ENCODE measurements at regions not wholly inside any gene's neighbourhood (a gene's known extent, or its start where the extent isn't known, plus 50 kb on each side); places are given as distances from the start of the nearest gene placed in this dataset.

GRCh38 chr3:5057272-5057671, 64.8 kb upstream of the ARL8B start:
- TF ChIP-seq CTCF (IDR thresholded peaks at IDR 0.05): no peak
- TF ChIP-seq POLR2AphosphoS5 (IDR thresholded peaks at IDR 0.05): no peak
- intact Hi-C loops (cut with DNase I; ENCODE audit: low total_unique reads): no loop called here
- H3K4me1 ChIP-seq: no peaks in the 10 kb centered on the region
- DNase-seq (ENCODE audit: low spot score in 2 of 2): no peak
- no peak overlapping the region for H3K4me3 ChIP-seq
- H3K36me3 ChIP-seq: no peaks in the 10 kb centered on the region
- H3K27ac ChIP-seq: no peak overlapping the region
- no peaks in the 10 kb centered on the region for H3K27me3 ChIP-seq
- H3K9me3 ChIP-seq: no peaks in the 10 kb centered on the region

GRCh38 chr3:5057857-5058324, 64.2 kb upstream of the ARL8B start:
- no peaks in the 10 kb centered on the region for H3K36me3 ChIP-seq
- no peaks in the 10 kb centered on the region for H3K27me3 ChIP-seq
- DNase-seq (ENCODE audit: low spot score in 2 of 2): peak; percentile 68 to 76
- no peaks in the 10 kb centered on the region for H3K9me3 ChIP-seq
- intact Hi-C loops (cut with DNase I; ENCODE audit: low total_unique reads): no loop called here
- no peak overlapping the region for H3K4me3 ChIP-seq
- H3K27ac ChIP-seq: peak overlapping the region in 1 of 2 donors; percentile 20
- no peaks in the 10 kb centered on the region for H3K4me1 ChIP-seq
- TF ChIP-seq POLR2A (IDR thresholded peaks at IDR 0.05): no peak
- TF ChIP-seq CTCF (IDR thresholded peaks at IDR 0.05): peak; percentile 81 to 89 (median 88)
- TF ChIP-seq POLR2AphosphoS5 (IDR thresholded peaks at IDR 0.05): peak in 1 of 3 donors; percentile 45

GRCh38 chr3:5058471-5058951, 63.6 kb upstream of the ARL8B start:
- H3K4me3 ChIP-seq: no peak overlapping the region
- H3K36me3 ChIP-seq: no peaks in the 10 kb centered on the region
- no peak for TF ChIP-seq CTCF (IDR thresholded peaks at IDR 0.05)
- no peak for TF ChIP-seq POLR2AphosphoS5 (IDR thresholded peaks at IDR 0.05)
- TF ChIP-seq POLR2A (IDR thresholded peaks at IDR 0.05): no peak
- H3K9me3 ChIP-seq: no peaks in the 10 kb centered on the region
- H3K27me3 ChIP-seq: no peaks in the 10 kb centered on the region
- no peaks in the 10 kb centered on the region for H3K4me1 ChIP-seq
- peak overlapping the region in 1 of 2 donors; percentile 20 for H3K27ac ChIP-seq
- DNase-seq (ENCODE audit: low spot score in 2 of 2): no peak
- intact Hi-C loops (cut with DNase I; ENCODE audit: low total_unique reads): no loop called here

GRCh38 chr3:5059782-5060181, 62.3 kb upstream of the ARL8B start:
- intact Hi-C loops (cut with DNase I; ENCODE audit: low total_unique reads): no loop called here
- H3K27ac ChIP-seq: no peak overlapping the region
- no peaks in the 10 kb centered on the region for H3K27me3 ChIP-seq
- H3K4me1 ChIP-seq: no peaks in the 10 kb centered on the region
- no peaks in the 10 kb centered on the region for H3K36me3 ChIP-seq
- TF ChIP-seq CTCF (IDR thresholded peaks at IDR 0.05) (no peak), POLR2AphosphoS5 (IDR thresholded peaks at IDR 0.05) (no peak), POLR2A (IDR thresholded peaks at IDR 0.05) (no peak)
- no peak for DNase-seq (ENCODE audit: low spot score in 2 of 2)
- H3K4me3 ChIP-seq: no peak overlapping the region
- H3K9me3 ChIP-seq: no peaks in the 10 kb centered on the region

GRCh38 chr3:5061218-5061569, 60.9 kb upstream of the ARL8B start:
- Histone ChIP-seq H3K27ac (no peak overlapping the region), H3K27me3 (no peaks in the 10 kb centered on the region), H3K4me1 (no peaks in the 10 kb centered on the region), H3K4me3 (no peak overlapping the region), H3K36me3 (no peaks in the 10 kb centered on the region), H3K9me3 (no peaks in the 10 kb centered on the region)
- intact Hi-C loops (cut with DNase I; ENCODE audit: low total_unique reads): no loop called here
- TF ChIP-seq POLR2A (IDR thresholded peaks at IDR 0.05): no peak
- no peak for TF ChIP-seq POLR2AphosphoS5 (IDR thresholded peaks at IDR 0.05)
- TF ChIP-seq CTCF (IDR thresholded peaks at IDR 0.05): no peak
- DNase-seq (ENCODE audit: low spot score in 2 of 2): no peak
